Activated CD8-positive, alpha-beta T cell treated with anti-CD3 and anti-CD28 coated beads for 36 hours (primary cell): ENCODE measurements at regions not wholly inside any gene's neighbourhood (a gene's known extent, or its start where the extent isn't known, plus 50 kb on each side); places are given as distances from the start of the nearest gene placed in this dataset.

Experiments
- ATAC-seq: fragments of 200-7000 bp; cut with Tn5 transposase; one replicate; pipeline ENCODE4 v1.10.0; 2021; ENCODE audit warnings: mild to moderate bottlenecking, moderate library complexity
- CTCF ChIA-PET: fragments of 350-600 bp; sonication (Branson Sonifier 250); formaldehyde crosslinking; loops from one replicate; lab custom pipeline; 2021; ENCODE audit warnings: antibody characterized with exemption; lab: Charles Lee
- POLR2A ChIA-PET: fragments of 350-600 bp; sonication (Branson Sonifier 250); formaldehyde crosslinking; loops from one replicate; lab custom pipeline; 2021; ENCODE audit warnings: antibody characterized with exemption; lab: Charles Lee
- DNase-seq: peaks from one replicate; pipeline ENCODE4 v3.0.0-alpha.2; 2020
- H3K27ac Mint-ChIP-seq: one replicate; pipeline ENCODE4 v1.8.0; 2021; ENCODE audit warnings: mild to moderate bottlenecking, mixed read lengths
- H3K27me3 Mint-ChIP-seq: one replicate; pipeline ENCODE4 v1.8.0; 2021; ENCODE audit warnings: mixed read lengths
- H3K36me3 Mint-ChIP-seq: one replicate; pipeline ENCODE4 v1.8.0; 2021; ENCODE audit warnings: low read depth, mixed read lengths
- H3K4me1 Mint-ChIP-seq: one replicate; pipeline ENCODE4 v1.8.0; 2021; ENCODE audit warnings: low read depth, mixed read lengths
- H3K4me3 Mint-ChIP-seq: one replicate; pipeline ENCODE4 v1.8.0; 2021; ENCODE audit warnings: mild to moderate bottlenecking, moderate library complexity, mixed read lengths
- H3K9me3 Mint-ChIP-seq: one replicate; pipeline ENCODE4 v1.8.0; 2021; ENCODE audit warnings: mixed read lengths
- CTCF ChIP-seq: fragments of 200-600 bp; IDR thresholded peaks from one replicate; pipeline ENCODE4 v1.8.0; 2022; ENCODE audit warnings: antibody characterized with exemption, mild to moderate bottlenecking
- intact Hi-C: fragments of 100-400 bp; cut with micrococcal nuclease; formaldehyde crosslinking; loops from one replicate; pipeline ENCODE4 v1.10.0; 2022

- Mint-ChIP-seq H3K27me3 (no peaks in the 10 kb centered on the region), H3K36me3 (no peaks in the 10 kb centered on the region), H3K27ac (no peak overlapping the region), H3K9me3 (peaks cover 12% of the 10 kb centered on the region), H3K4me3 (no peak overlapping the region), H3K4me1 (no peaks in the 10 kb centered on the region)
- ChIA-PET CTCF (no interaction called here), POLR2A (no interaction called here)
- intact Hi-C loops: no loop called here
- TF ChIP-seq CTCF: no peak
- DNase-seq (no peak), ATAC-seq (no peak)
Measured at GRCh38 chr13:81396192-81396591, 1055.3 kb upstream of the SPRY2 start.

GRCh38 chr13:81395368-81395767 is 1054.4 kb upstream of the SPRY2 start:
- POLR2A ChIA-PET: no interaction called here
- ATAC-seq (no peak), DNase-seq (no peak)
- H3K27ac Mint-ChIP-seq: no peak overlapping the region
- no peaks in the 10 kb centered on the region for H3K36me3 Mint-ChIP-seq
- H3K9me3 Mint-ChIP-seq: peaks cover 12% of the 10 kb centered on the region
- H3K4me3 Mint-ChIP-seq: no peak overlapping the region
- intact Hi-C loops: no loop called here
- H3K27me3 Mint-ChIP-seq: no peaks in the 10 kb centered on the region
- H3K4me1 Mint-ChIP-seq: no peaks in the 10 kb centered on the region
- no peak for TF ChIP-seq CTCF
- CTCF ChIA-PET: no interaction called here

- H3K4me1 Mint-ChIP-seq: no peaks in the 10 kb centered on the region
- CTCF ChIA-PET: no interaction called here
- ATAC-seq: no peak
- no peaks in the 10 kb centered on the region for H3K27me3 Mint-ChIP-seq
- no peak overlapping the region for H3K27ac Mint-ChIP-seq
- peaks cover 12% of the 10 kb centered on the region for H3K9me3 Mint-ChIP-seq
- intact Hi-C loops: no loop called here
- H3K4me3 Mint-ChIP-seq: no peak overlapping the region
- H3K36me3 Mint-ChIP-seq: no peaks in the 10 kb centered on the region
- POLR2A ChIA-PET: no interaction called here
- DNase-seq: no peak
- no peak for TF ChIP-seq CTCF
Measured at GRCh38 chr13:81394640-81395039, 1053.7 kb upstream of the SPRY2 start.

- Mint-ChIP-seq H3K9me3 (peaks cover 12% of the 10 kb centered on the region), H3K27me3 (no peaks in the 10 kb centered on the region), H3K36me3 (no peaks in the 10 kb centered on the region), H3K27ac (no peak overlapping the region), H3K4me1 (no peaks in the 10 kb centered on the region), H3K4me3 (no peak overlapping the region)
- ChIA-PET POLR2A (no interaction called here), CTCF (no interaction called here)
- ATAC-seq: no peak
- TF ChIP-seq CTCF: no peak
- no peak for DNase-seq
- intact Hi-C loops: no loop called here
Measured at GRCh38 chr13:81393721-81394120, 1052.8 kb upstream of the SPRY2 start.

- H3K4me1 Mint-ChIP-seq: no peaks in the 10 kb centered on the region
- ChIA-PET CTCF (no interaction called here), POLR2A (no interaction called here)
- H3K27me3 Mint-ChIP-seq: no peaks in the 10 kb centered on the region
- ATAC-seq: no peak
- H3K9me3 Mint-ChIP-seq: peaks cover 14% of the 10 kb centered on the region
- H3K36me3 Mint-ChIP-seq: no peaks in the 10 kb centered on the region
- no peak for TF ChIP-seq CTCF
- no peak for DNase-seq
- intact Hi-C loops: no loop called here
- no peak overlapping the region for H3K27ac Mint-ChIP-seq
- no peak overlapping the region for H3K4me3 Mint-ChIP-seq
Measured at GRCh38 chr13:81393110-81393509, 1052.2 kb upstream of the SPRY2 start.
